Anterior cingulate cortex (tissue), 58 donors: ENCODE measurements at regions not wholly inside any gene's neighbourhood (a gene's known extent, or its start where the extent isn't known, plus 50 kb on each side); places are given as distances from the start of the nearest gene placed in this dataset.
"Not testable (repeated sequence)": the region's sequence is repeated elsewhere in the genome, so short reads cannot be mapped to it uniquely, and the experiment has no call there.

Source experiments
- DNase-seq, 58 donors: peaks; one replicate each; lab custom pipeline; 2025; lab: John Stamatoyannopoulos, UW

DNA sequence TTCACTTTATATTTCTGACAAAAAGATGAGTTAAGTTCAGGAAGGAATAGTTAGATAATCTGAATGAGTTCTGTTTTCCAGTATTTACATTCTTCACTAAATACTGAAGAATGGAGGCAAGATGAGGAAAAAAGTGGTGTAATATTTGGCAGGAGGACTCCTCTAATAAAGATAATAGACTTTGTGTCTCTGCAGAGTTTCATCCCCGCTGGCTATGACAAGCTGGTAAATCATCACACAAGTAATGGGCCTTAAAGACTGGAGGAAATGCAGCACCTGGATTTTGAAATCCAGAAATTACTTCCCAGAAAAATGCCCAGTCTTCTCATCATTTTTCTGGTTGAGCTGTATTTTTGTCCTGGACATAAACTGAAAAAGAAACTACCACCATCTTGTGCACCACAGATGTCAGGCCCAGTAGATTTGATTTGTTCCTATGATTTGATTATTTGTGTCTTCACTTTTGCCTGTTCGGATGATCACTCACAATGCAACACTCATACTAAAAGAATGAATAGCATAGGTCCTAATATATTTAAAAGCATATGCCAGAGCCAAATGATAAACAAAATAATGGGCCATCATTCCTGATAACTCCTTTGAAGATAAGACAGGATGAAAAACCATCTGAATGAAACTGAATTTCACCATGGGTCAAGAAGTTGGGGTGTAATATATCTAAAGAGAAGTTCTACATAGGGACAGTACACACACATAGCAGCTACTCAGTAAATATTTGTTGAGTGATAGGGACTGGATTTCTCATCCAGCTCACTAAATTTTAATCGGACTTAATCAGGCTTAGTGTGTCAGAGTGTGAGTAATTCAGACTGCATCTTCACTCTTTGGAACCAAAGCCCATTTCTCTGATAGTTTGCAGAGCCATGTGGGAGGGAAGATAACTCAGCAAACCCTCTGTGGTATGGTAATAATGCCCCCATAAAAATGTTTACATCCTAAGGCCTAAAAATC is 200.5 kb downstream of the HINT1 start:
- DNase-seq = no peak

DNA sequence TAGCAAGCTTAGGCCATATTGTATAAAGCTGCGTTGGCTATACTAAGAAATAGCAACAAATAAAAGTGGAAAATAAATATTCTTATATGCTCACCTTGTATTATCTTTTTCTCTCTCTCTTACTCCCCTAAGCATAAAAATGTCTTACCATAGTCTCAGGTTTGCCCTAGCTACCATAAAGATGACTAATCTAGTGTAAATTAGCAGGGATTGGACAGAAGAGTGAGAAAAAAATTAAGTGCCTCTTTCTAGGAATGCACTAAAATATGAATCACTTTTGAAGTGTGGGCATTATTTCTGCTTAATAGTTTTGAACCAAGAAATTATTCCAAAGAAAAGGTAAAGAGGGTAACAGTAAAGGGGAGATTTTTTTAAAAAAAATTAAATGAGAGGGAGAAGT is 201.3 kb downstream of the HINT1 start:
- DNase-seq = no peak

DNA sequence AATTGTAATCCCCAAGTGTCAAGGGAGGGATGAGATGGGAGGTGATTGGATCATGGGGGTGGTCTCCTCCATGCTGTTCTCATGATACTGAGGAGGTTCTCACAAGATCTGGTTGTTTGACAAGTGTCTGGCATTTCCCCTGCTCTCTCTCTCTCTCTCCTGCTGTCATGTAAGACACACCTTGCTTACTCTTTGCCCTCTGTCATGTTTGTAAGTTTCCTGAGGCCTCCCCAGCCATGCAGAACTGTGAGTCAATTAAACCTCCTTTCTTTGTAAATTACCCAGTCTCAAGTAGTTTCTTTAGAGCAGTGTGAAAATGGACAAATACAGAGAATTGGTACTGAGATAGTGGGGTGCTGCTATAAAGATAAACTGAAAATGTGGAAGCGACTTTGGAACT is 207.9 kb downstream of the HINT1 start:
- no peak for DNase-seq

DNA sequence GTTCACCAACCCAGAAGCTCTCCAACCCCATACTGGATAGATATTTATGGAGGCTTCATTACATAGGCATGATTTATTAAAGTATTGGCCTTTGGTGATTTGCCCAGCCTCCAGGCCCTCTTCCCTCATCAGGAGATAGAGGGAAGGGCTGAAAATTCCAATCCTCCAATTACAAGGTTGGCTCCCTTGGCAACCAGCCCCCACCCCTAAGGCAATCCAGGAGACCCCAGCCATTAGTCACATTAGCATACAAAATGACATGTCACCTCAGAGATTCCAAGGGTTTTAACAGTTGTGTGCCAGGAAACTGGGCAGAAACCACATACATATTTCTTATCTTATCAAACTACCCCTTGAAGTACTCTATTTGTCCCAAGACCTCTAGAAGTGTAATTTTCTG is 210.0 kb downstream of the HINT1 start:
- DNase-seq = no peak

DNA sequence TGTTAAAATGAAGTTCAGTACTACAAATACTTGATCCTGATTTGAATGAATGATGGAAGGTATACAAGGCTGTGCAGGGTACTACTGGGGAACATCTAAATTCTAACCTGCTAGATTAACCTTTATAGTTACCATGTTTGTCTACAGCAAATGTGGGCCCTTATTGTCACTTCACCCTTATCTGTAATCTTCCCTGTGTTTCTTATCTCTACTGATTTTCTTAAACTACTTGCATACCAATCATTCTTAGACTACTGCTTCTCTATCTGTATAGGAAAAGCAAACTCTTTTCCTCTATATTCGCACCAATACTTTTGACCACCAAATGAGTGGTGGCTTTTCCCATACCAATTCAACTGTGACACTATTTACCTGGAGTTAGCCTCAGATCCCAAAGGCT is 210.7 kb downstream of the HINT1 start:
- DNase-seq = no peak

DNA sequence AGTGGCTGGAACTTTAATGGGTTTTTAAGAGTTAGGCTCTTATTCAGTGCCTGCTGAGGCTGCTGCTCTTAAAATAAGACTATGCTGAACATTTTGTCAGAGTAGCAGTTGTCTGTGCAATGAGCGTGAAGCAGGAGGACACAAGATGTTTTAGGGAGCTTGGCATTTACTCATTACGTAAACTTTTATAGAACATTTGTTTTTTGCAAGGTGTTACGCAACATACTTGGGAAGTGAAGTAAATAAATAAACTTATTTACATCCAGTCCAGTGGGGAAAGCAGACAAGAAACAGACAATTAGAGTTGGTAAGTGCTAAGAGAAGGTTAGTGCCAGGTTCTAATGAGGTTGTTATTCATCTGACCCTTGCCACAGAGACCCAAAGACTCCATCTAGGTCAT is 226.0 kb downstream of the HINT1 start:
- DNase-seq = no peak

DNA sequence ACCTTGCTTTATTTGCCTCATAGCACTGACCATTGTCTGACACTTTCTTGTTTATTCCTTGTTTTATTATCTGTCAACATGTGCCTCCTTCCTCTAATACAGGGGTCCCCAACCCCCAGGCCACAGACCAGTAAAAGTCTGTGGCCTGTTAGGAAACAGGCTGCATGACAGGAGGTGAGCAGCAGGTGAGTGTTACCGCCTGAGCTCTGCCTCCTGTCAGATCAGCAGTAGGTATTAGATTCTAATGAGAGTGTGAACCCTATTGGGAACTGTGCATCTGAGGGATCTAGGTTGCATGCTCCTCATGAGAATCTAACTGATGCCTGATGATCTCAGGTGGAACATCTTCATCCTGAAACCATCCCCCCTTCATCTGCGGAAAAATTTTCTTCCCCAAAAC is 228.0 kb downstream of the HINT1 start:
- DNase-seq = no peak

DNA sequence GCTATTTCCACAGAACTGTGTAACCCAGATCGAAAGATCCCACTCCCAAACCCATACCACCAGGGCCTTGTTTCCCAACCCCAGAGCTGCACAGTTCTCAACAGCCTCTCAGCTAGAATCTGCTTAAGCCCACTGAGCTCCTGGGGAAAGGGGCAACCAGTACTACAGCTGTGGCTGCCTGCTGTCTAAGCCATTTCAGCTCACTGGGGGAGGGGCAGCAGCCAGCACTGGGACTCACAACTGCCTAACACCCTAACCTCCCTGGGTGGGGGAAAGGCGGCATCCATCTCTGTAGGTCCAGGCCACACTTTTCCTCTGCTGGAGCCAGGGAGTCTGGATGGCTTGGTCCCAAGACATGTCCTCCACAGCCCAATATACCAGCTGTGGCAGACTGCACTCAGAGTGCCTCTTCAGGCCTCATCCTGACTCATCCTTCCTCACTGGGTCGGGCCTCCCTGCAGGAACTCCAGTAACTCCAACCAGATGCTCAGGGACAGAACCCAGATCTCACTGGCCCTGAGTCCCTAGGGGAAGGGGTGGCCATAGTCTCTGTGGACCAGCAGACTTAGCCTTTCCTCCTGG is 241.4 kb downstream of the HINT1 start:
- no peak for DNase-seq

DNA sequence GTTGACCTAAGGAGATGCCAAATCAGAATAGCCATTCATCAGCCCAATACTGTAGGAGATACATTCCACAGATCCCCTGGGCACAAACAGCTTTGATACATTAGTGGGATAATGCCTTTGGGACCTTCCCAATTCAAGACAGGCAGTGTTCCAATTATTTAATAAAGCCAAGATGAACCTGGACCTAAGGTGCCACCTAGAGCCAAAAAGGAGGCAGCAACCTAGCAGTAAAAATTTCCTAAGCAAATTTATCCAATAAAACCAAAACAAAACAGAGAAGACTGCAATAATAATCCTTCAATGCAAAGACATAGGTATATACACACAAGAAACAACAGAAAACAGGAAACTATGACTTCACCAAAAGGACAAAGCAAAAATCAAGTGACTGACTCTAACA is 253.0 kb downstream of the HINT1 start:
- DNase-seq = no peak

DNA sequence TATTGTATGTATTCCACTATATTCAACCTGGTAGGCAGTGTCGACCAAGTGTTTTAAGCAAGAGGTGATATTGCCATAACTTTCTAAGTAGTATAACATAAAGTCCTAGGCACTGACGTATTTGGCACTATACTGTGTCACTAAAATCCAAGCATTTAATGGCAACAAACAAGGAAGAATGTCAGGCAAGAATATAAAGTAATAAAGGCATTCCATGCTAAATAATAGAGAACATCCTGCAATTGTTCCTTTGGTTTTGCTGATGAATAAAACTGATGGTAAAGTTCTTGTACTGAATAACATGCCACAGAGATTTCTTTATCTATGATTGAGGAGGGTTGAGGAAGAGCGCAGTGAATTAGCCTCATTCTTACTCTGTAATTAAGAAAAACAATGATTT is 256.9 kb downstream of the HINT1 start:
- no peak for DNase-seq

DNA sequence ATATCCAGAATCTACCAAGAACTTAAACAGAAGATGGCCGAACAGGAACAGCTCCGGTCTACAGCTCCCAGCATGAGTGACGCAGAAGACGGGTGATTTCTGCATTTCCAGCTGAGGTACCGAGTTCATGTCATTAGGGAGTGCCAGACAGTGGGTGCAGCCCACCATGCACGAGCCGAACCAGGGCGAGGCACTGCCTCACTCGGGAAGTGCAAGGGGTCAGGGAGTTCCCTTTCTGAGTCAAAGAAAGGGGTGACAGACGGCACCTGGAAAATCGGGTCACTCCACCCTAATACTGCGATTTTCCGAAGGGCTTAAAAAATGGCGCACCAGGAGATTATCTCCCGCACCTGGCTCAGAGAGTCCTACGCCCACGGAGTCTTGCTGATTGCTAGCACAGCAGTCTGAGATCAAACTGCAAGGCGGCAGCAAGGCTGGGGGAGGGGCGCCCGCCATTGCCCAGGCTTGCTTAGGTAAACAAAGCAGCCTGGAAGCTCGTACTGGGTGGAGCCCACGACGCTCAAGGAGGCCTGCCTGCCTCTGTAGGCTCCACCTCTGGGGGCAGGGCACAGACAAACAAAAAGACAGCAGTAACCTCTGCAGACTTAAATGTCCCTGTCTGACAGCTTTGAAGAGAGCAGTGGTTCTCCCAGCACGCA is 267.4 kb downstream of the HINT1 start:
- not testable (repeated sequence) for DNase-seq

DNA sequence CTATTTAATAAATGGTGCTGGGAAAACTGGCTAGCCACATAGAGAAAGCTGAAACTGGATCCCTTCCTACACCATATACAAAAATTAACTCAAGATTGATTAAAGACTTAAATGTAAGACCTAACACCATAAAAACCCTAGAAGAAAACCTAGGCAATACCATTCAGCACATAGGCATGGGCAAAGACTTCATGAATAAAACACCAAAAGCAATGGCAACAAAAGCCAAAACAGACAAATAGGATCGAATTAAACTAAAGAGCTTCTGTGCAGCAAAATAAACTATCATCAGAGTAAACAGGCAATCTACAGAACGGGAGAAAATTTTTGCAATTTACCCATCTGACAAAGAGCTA is 267.9 kb downstream of the HINT1 start:
- DNase-seq = not testable (repeated sequence)

DNA sequence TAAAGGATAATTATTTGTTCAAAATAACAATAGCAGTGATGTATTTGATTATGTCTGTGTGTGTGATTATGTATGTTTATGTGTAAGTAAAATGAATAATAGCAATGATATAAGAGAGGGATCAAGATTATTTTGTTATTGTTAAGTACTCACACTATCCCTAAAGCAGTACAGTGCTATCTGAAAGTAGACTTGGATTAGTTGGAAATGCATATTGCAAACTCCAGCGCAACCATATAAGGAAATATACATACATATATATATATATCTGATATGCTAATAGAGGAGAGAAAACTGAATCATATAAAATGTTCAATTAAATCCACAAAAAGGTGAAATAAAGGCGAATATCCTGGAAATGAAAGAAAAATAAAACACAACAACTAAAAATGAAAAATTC is 268.4 kb downstream of the HINT1 start:
- no peak for DNase-seq

DNA sequence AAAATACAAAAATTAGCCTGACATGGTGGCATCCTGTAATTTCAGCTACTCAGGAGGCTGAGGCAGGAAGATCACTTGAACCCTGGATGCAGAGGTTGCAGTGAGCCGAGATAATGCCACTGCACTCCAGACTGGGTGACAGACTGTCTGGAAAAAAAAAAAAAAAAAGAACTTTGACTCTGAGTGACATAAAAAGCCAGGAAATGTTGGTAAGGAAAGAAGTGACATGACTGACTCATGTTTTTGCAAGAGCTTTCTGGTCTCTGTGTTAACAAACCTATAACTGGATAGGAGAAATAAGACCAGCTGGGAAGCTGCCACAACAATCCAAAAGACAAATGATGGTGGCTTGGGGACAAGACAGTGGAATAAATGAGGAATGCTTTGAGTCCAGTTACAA is 272.1 kb downstream of the HINT1 start:
- no peak for DNase-seq

DNA sequence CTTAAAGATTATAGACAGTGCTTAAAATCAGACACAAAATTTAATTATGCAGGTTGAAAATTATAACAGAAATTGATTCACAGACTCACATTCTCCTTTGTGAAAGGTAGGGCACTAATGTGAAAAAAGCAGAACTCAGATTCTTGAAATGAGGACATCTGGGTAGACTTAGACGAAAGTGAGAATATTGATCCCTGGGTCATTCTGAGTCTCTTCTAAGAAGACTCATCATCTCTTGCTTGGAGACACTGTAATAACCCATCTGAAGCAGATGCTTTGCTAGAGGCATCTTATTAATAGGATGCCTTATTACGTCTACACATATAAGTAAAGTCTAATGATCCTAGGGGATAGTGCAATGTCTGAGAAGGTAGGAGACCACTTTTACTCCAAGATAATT is 274.4 kb downstream of the HINT1 start:
- DNase-seq = no peak

DNA sequence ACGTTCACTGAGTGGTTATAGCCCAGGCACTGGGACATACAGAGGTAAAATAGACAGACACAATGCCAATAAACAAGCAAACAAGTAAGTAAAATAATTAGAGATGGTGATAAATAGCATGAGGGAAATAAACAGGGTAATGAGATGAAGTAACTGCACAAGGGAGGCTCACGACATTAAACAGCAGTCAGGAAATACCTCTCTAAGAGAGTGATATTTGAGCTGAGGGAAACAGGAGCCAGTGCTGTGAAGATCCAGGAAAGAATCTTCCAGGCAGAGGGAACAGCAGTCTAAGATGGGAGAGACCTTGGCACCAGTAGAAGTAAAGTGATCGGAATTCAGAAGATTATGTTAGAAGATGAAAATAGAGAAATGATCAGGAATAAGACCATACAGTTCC is 279.4 kb downstream of the HINT1 start:
- no peak for DNase-seq

DNA sequence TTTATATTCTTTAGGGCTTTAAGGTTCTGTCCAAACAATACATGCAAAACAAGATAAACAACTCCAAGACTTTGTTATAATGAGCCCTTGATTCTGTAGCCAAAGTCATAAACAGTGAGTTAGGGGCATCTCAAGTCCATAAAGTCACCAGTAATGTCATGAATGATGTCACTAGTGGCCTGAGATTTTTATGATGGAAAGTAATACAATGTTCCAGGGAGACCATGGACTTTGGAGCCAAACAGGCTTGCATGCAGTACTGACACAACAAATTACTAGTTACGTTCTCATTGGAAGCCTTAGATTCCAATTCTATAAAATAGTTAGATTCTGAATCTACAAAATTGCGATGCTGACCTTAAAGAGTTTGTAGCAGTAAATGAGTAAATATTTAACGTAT is 280.0 kb downstream of the HINT1 start:
- no peak for DNase-seq

DNA sequence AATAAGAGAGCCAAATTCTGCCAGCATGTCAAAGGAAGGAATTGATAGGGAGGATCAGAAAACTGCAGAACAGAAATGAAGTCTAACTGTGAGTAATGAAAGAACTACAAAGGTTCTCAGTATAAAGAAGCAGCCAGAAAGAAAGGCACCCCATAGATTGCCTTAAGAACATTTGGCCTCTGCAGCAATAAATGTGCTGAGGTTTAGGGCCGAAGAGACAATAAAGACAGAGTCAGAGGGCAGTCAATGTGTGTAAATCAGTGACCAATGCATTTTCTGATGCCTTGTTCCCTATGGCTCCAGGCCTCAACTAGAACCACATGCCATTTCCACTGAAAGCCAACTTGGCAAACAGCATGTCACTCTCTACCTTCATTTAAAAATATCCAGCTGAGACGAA is 281.0 kb downstream of the HINT1 start:
- DNase-seq = no peak

DNA sequence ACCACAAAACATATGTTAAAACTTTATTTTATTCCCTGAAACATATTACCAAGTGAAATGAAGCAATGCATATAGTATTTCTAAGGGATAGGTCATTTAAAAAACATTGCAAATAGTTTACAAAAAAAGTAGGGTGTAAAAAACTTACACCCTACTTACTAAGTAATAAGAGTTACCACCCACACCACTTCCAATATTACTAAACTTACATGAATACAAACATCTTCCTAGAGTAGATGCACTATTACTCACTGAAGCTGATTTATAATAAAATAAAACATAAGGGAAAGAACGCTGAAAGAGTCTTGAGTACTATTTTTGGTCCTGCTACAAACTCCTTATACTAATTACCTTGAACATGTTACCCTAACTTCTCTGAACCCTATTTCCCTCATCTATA is 289.4 kb downstream of the HINT1 start:
- no peak for DNase-seq

DNA sequence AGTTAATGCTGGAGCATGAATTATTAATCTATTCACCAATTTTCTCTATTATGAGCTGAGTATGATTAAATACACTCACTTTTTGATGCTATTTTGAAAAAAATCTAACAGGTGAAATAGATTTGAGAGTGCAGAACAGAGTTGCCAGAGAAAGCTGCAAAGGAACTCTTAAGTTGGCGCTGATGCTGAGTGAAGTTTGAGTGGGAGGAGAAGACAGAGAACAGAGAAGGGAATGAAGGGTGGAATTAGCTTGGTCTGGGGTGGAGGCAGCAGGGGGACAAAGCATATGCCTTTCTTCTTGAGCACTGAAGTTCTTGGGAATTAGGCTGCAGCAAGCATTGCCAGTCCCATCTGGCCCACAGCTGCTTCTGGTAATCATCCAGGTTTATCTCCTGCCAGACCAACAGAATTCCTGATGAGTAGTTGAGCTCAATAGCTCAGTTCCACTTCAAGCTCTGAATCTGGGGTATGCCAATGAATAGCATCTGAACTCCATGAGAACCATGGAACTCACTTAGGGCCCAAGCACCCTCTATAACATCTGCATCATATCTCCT is 290.1 kb downstream of the HINT1 start:
- DNase-seq = peak in 2 of 58 donors; percentile 2

DNA sequence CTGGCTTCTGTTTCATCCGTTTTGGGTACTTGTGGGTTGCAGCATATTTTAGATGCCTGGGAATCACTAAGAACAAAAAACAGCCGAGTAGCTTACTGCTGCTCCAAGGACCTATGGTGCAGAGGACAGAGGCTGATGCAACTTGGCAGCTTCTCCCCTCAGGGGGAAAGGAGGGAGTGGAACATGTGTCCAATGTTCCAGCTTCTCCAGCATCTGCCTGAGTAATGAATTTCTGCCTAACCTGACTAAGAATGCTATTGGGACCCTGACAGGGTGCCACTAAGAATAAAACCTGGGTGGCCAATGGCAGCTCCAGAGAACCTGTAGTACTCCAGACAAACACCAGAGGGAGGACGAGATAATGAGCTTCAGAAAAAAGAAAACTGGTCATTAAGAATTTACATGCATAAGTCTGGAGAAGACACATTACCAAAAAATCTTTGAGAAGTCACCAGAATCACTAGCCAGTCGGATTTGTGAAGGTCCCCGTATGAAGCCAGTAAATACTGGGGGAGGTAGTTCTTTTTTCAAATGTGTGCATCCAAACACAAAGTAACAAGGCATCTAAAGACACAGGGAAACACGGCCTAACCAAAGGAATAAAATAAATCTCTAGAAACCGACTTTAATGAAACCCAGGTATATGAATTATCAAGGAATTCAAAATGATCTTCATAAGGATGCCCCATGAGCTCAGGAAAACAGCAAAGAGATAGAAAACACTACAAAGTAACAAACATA is 293.5 kb downstream of the HINT1 start:
- DNase-seq = no peak
